GM12878 (cell line): ENCODE measurements at regions not wholly inside any gene's neighbourhood (a gene's known extent, or its start where the extent isn't known, plus 50 kb on each side); places are given as distances from the start of the nearest gene placed in this dataset.

ENCODE experiments used
- ATAC-seq: fragments of 200-7000 bp; cut with Tn5 transposase; 3 replicates; pipeline ENCODE4 v1.9.1; 2020; ENCODE audit warnings: mild to moderate bottlenecking, moderate library complexity
- BruUV-seq: library from RNA; stranded (reverse); fragments of 400-500 nt; replicated peaks from 2 replicates; lab custom pipeline; 2021; lab: Mats Ljungman, UMichigan
- CTCF ChIA-PET: fragments of 300-600 bp; sonication (Branson Sonifier 250); formaldehyde crosslinking; extraction: SDS; loops from one replicate; lab custom pipeline; 2021; ENCODE audit warnings: inconsistent platforms; lab: Yijun Ruan, JAX
- POLR2A ChIA-PET: fragments of 350-600 bp; formaldehyde crosslinking; extraction: SDS; loops from one replicate; lab custom pipeline; 2021; ENCODE audit warnings: inconsistent platforms; lab: Charles Lee
- RAD21 ChIA-PET: fragments of 300-600 bp; sonication (Branson Sonifier 250); formaldehyde crosslinking; loops from one replicate; lab custom pipeline; 2023; ENCODE audit warnings: antibody characterized with exemption; ENCODE audit not compliant: unreplicated experiment; lab: Charles Lee
- SMC1A ChIA-PET: fragments of 300-600 bp; sonication (Branson Sonifier 250); formaldehyde crosslinking; loops from one replicate; lab custom pipeline; 2023; ENCODE audit not compliant: unreplicated experiment, uncharacterized antibody; lab: Charles Lee
- DNase-seq: peaks from one replicate; pipeline ENCODE4 v3.0.0-alpha.2; 2011; ENCODE audit warnings: low read depth, low spot score
- FAIRE-seq: peaks from 3 replicates; lab custom pipeline; 2011; peaks lifted over from hg19 to GRCh38; lab: Jason Lieb, UNC
- H2AFZ ChIP-seq: 2 replicates; pipeline ENCODE4 v1.6.0; 2011; ENCODE audit warnings: low read depth, low read length, control low read depth; ENCODE audit not compliant: control insufficient read depth
- H3K27ac ChIP-seq: 2 replicates; pipeline ENCODE4 v1.5.1; 2011; ENCODE audit warnings: control low read depth; ENCODE audit not compliant: control insufficient read depth, insufficient read depth
- H3K27me3 ChIP-seq, 2 experiments: replicated peaks in 1 of 2; 2 replicates each; pipeline versions ENCODE4 v1.6.0 to v1.6.1; 2011; ENCODE audit warnings: low read length in 1 of 2; ENCODE audit not compliant: control insufficient read depth in 2 of 2, insufficient read depth in 2 of 2
- H3K36me3 ChIP-seq, 2 experiments: 2 replicates each; pipeline ENCODE4 v1.5.1; 2011; ENCODE audit warnings: low read length in 1 of 2; ENCODE audit not compliant: control insufficient read depth in 2 of 2, insufficient read depth in 2 of 2
- H3K4me1 ChIP-seq: 2 replicates; pipeline ENCODE4 v1.6.1; 2011; ENCODE audit warnings: mild to moderate bottlenecking, low read length, moderate library complexity, mixed read lengths; ENCODE audit not compliant: control insufficient read depth, insufficient read depth
- H3K4me2 ChIP-seq: 2 replicates; pipeline ENCODE4 v1.6.0; 2011; ENCODE audit warnings: control low read depth; ENCODE audit not compliant: control insufficient read depth, insufficient read depth
- H3K4me3 ChIP-seq: fragments of 200-600 bp; sonication (generic); 2 replicates; pipeline ENCODE4 v1.5.1; 2016
- H3K79me2 ChIP-seq: 2 replicates; pipeline ENCODE4 v1.6.0; 2011; ENCODE audit warnings: low read length; ENCODE audit not compliant: control insufficient read depth, insufficient read depth
- H3K9ac ChIP-seq: 2 replicates; pipeline ENCODE4 v1.8.0; 2011; ENCODE audit warnings: low read length, control low read depth, mixed read lengths; ENCODE audit not compliant: control insufficient read depth, insufficient read depth
- H3K9me3 ChIP-seq: replicated peaks from 3 replicates; pipeline ENCODE4 v1.5.1; 2011; ENCODE audit warnings: mild to moderate bottlenecking, low read length; ENCODE audit not compliant: control insufficient read depth, insufficient read depth
- H4K20me1 ChIP-seq: 2 replicates; pipeline ENCODE4 v1.6.0; 2011; ENCODE audit not compliant: control insufficient read depth, insufficient read depth
- CHD1 ChIP-seq: IDR thresholded peaks from 2 replicates; pipeline ENCODE4 v1.6.1; 2012; ENCODE audit warnings: low read depth, low read length, improper control_type of control experiment
- HDGF ChIP-seq: fragments of 450-650 bp; IDR thresholded peaks from 2 replicates; pipeline ENCODE4 v1.6.1; 2016; ENCODE audit warnings: antibody characterized with exemption
- KAT2A ChIP-seq: conservative IDR thresholded peaks from 2 replicates; pipeline ENCODE4 v1.6.1; 2011; ENCODE audit warnings: low read depth, low read length; ENCODE audit not compliant: control insufficient read depth
- NR2C2 ChIP-seq: IDR thresholded peaks from 2 replicates; pipeline ENCODE4 v1.6.1; 2011; ENCODE audit warnings: borderline replicate concordance, low read depth; ENCODE audit not compliant: control insufficient read depth, insufficient read length
- RFX5 ChIP-seq: IDR thresholded peaks from 2 replicates; pipeline ENCODE4 v1.6.1; 2011; ENCODE audit warnings: low read depth, low read length, improper control_type of control experiment
- TCF3 ChIP-seq: IDR thresholded peaks from 2 replicates; pipeline ENCODE4 v1.6.1; 2012; ENCODE audit warnings: low read depth, mild to moderate bottlenecking, low read length, borderline replicate concordance; ENCODE audit not compliant: insufficient read depth
- ZBED1 ChIP-seq: IDR thresholded peaks from 2 replicates; pipeline ENCODE4 v1.6.1; 2016; ENCODE audit warnings: borderline replicate concordance
- ZNF207 ChIP-seq: fragments of 450-650 bp; IDR thresholded peaks from 2 replicates; pipeline ENCODE4 v1.6.1; 2014; ENCODE audit warnings: antibody characterized with exemption, mild to moderate bottlenecking, borderline replicate concordance
- WGBS: methylation state at CpG from one replicate; pipeline ENCODE4 v1.1.6; 2016; ENCODE audit warnings: low lambda C conversion rate; ENCODE audit not compliant: insufficient replicate concordance, insufficient coverage; ENCODE audit errors: missing lambda C conversion rate; 5-methylcytosine and 5-hydroxymethylcytosine counted together
- in situ Hi-C: fragments of 300-500 bp; cut with MboI; formaldehyde crosslinking; loops from 9 replicates; pipeline ENCODE4 v1.14.3; 2018; ENCODE audit warnings: mixed read lengths
- intact Hi-C: fragments of 100-400 bp; cut with micrococcal nuclease; formaldehyde crosslinking; loops from one replicate; pipeline ENCODE4 v1.14.2; 2022; ENCODE audit not compliant: unreplicated experiment
- TF ChIP-seq, protein P1 (sequence below): fragments of 150-350 bp; IDR thresholded peaks from 2 replicates; pipeline ENCODE4 v1.6.1; 2016; ENCODE audit warnings: low read depth, low read length
- TF ChIP-seq, protein P2 (sequence below): fragments of 450-650 bp; IDR thresholded peaks from 2 replicates; pipeline ENCODE4 v1.6.1; 2017; ENCODE audit warnings: low read depth, mild to moderate bottlenecking, moderate library complexity

DNA sequence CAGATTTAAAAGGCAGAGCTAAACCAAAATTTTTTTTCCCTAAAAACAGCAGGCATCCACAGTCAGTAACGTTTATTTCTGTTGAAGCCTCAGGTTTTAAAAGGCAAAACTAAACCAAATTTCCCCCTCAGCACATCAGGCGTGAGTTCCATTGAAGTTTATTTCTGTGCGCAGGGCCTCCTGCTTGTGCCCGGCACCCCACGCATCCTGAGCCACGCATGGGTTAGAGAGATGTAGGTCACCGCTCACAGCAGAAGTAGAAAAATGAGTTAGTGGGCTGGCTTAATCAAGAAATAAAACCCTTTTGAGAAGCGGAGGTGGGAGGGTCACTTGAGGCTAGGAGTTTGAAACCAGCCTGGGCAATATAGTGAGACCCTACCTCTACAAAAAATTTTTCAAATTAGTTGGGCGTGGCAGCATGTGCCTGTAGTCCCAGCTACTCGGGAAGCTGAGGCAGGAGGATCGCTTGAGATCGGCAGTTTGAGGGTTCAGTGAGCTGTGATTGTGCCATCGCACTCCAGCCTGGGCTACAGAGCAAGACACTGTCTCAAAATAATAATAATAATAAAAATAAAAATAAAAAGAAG is 75.6 kb upstream of the SPIN1 start:
- no peak overlapping the region for H2AFZ ChIP-seq
- RAD21 ChIA-PET, result no interaction called here
- no peak for DNase-seq
- intact Hi-C loops, result no loop called here
- no peak overlapping the region for H3K4me3 ChIP-seq
- no peaks in the 10 kb centered on the region for H3K9me3 ChIP-seq
- ATAC-seq, result no peak
- TF ChIP-seq KAT2A (no peak), ZBED1 (no peak), ZNF207 (no peak), NR2C2 (no peak), TCF3 (no peak), CHD1 (no peak), RFX5 (no peak), HDGF (no peak)
- TF ChIP-seq, protein P1, sequence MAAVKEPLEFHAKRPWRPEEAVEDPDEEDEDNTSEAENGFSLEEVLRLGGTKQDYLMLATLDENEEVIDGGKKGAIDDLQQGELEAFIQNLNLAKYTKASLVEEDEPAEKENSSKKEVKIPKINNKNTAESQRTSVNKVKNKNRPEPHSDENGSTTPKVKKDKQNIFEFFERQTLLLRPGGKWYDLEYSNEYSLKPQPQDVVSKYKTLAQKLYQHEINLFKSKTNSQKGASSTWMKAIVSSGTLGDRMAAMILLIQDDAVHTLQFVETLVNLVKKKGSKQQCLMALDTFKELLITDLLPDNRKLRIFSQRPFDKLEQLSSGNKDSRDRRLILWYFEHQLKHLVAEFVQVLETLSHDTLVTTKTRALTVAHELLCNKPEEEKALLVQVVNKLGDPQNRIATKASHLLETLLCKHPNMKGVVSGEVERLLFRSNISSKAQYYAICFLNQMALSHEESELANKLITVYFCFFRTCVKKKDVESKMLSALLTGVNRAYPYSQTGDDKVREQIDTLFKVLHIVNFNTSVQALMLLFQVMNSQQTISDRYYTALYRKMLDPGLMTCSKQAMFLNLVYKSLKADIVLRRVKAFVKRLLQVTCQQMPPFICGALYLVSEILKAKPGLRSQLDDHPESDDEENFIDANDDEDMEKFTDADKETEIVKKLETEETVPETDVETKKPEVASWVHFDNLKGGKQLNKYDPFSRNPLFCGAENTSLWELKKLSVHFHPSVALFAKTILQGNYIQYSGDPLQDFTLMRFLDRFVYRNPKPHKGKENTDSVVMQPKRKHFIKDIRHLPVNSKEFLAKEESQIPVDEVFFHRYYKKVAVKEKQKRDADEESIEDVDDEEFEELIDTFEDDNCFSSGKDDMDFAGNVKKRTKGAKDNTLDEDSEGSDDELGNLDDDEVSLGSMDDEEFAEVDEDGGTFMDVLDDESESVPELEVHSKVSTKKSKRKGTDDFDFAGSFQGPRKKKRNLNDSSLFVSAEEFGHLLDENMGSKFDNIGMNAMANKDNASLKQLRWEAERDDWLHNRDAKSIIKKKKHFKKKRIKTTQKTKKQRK, result no peak
- TF ChIP-seq, protein P2, sequence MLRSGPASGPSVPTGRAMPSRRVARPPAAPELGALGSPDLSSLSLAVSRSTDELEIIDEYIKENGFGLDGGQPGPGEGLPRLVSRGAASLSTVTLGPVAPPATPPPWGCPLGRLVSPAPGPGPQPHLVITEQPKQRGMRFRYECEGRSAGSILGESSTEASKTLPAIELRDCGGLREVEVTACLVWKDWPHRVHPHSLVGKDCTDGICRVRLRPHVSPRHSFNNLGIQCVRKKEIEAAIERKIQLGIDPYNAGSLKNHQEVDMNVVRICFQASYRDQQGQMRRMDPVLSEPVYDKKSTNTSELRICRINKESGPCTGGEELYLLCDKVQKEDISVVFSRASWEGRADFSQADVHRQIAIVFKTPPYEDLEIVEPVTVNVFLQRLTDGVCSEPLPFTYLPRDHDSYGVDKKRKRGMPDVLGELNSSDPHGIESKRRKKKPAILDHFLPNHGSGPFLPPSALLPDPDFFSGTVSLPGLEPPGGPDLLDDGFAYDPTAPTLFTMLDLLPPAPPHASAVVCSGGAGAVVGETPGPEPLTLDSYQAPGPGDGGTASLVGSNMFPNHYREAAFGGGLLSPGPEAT, result no peak
- TF ChIP-seq, all 136 proteins: peak for 0
- Histone ChIP-seq H3K27me3 (no peaks in the 10 kb centered on the region), H3K4me2 (no peak overlapping the region), H3K27ac (no peak overlapping the region), H3K79me2 (no peaks in the 10 kb centered on the region), H3K4me1 (no peaks in the 10 kb centered on the region), H4K20me1 (no peaks in the 10 kb centered on the region), H3K9ac (no peak overlapping the region), H3K36me3 (no peaks in the 10 kb centered on the region)
- ChIA-PET POLR2A (no interaction called here), CTCF (no interaction called here), SMC1A (no interaction called here)
- 22% methylated on average over 13 of the region's 13 CpGs for WGBS
- FAIRE-seq, result no peak
- in situ Hi-C loops, result no loop called here
- no TSS peak for BruUV-seq
